ENCODE measurements at regions not wholly inside any gene's neighbourhood (a gene's known extent, or its start where the extent isn't known, plus 50 kb on each side); places are given as distances from the start of the nearest gene placed in this dataset.

GRCh38 chr10:94180576-94180975, 182.2 kb downstream of the NOC3L start:
- Histone ChIP-seq H3K27ac (ENCODE audit: low read depth) (no peak overlapping the region), H3K4me2 (no peak overlapping the region), H3K79me2 (replicated peaks; ENCODE audit: insufficient read depth) (no peaks in the 10 kb centered on the region), H3K4me3 (no peak overlapping the region), H4K20me1 (replicated peaks; ENCODE audit: insufficient read depth) (no peaks in the 10 kb centered on the region), H3K27me3 (ENCODE audit: insufficient read depth) (no peaks in the 10 kb centered on the region), H3K9me2 (ENCODE audit: insufficient read depth) (no peaks in the 10 kb centered on the region), H3K36me3 (ENCODE audit: insufficient read depth) (no peaks in the 10 kb centered on the region), H2AFZ (no peak overlapping the region), H3K4me1 (ENCODE audit: insufficient read depth) (no peaks in the 10 kb centered on the region), H3F3A (replicated peaks; ENCODE audit: low read depth) (no peaks in the 10 kb centered on the region)
- DNase-seq (ENCODE audit: low spot score) (no peak), ATAC-seq (no peak)
- Mint-ChIP-seq H3K27me3 (ENCODE audit: insufficient read depth, low read depth, poor library complexity) (peaks cover 2% of the 10 kb centered on the region), H3K36me3 (ENCODE audit: low read depth) (no peaks in the 10 kb centered on the region), H3K9me3 (no peaks in the 10 kb centered on the region), H3K4me3 (no peak overlapping the region), H3K27ac (no peak overlapping the region), H3K4me1 (peaks cover 3% of the 10 kb centered on the region; the same call in 1 of the 3 replicates)
- TF ChIP-seq CREB1 (CRISPR knock-in tag; IDR thresholded peaks at IDR 0.05; ENCODE audit: low read depth) (no peak), EZH2 (IDR thresholded peaks at IDR 0.05; ENCODE audit: low read depth, unreplicated experiment) (no peak), EZH2phosphoT487 (IDR thresholded peaks at IDR 0.05; ENCODE audit: unreplicated experiment) (no peak), ZNF331 (CRISPR knock-in tag; IDR thresholded peaks at IDR 0.05; ENCODE audit: low read depth) (no peak), ZNF114 (CRISPR knock-in tag; IDR thresholded peaks at IDR 0.05) (no peak), JUNB (IDR thresholded peaks at IDR 0.05; ENCODE audit: unreplicated experiment) (no peak), REST (IDR thresholded peaks at IDR 0.05; ENCODE audit: unreplicated experiment) (no peak), CTCF (conservative IDR thresholded peaks at IDR 0.05; ENCODE audit: low read depth in 2 of 2) (no peak), POLR2AphosphoS5 (IDR thresholded peaks at IDR 0.05; ENCODE audit: low read depth) (no peak), ZNF462 (CRISPR knock-in tag; IDR thresholded peaks at IDR 0.05) (no peak), STAT1 (IDR thresholded peaks at IDR 0.05; ENCODE audit: unreplicated experiment) (no peak), ETS1 (IDR thresholded peaks at IDR 0.05) (no peak), NANOG (IDR thresholded peaks at IDR 0.05; ENCODE audit: borderline replicate concordance) (no peak)

Data from GM23338 (cell line).